ENCODE measurements at regions not wholly inside any gene's neighbourhood (a gene's known extent, or its start where the extent isn't known, plus 50 kb on each side); places are given as distances from the start of the nearest gene placed in this dataset.

DNA sequence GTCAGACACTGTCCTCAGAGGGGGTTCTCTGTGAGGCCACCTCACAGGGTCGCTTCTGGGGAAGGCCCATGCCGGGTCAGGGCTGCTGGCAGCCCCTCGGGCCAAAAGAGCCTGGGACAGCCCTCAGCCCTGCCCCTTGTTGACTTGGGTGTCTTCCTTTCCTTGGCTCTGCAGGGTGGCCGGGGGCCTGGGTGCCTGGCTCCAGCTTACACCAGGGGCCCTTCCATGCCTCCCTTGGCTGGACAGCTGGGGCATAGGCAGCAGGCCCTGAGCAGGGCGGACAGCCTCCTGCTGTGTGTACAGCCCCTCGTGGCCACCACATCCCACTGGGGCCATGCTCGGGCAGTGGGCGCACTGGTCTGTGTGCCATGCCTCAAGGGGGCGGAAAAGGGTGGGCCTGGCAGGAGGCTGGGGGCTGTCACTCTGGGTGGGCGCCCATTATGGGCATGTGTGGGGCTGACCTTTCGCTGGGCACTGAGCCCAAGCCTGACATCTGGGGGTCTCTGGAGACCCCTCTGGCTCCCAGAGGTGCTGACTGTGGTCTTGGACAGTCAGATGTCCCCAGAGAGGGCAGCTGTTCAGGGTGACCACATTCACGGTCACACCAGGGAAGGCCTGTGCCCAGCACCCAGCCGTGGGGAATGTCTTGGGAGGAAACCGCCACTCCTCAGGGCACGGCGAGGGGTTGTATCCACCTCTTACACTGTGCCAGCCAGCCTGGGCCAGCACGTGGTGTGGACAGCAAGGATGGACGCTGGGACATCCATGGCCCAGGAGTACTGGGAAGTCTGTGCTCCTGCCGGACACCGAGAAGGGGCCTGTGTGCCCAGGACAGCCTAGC, 313.3 kb downstream of the TMEM121 start:
- Histone ChIP-seq H3K27ac (no peak overlapping the region), H3K4me3 (ENCODE audit: low read depth, low read length) (no peak overlapping the region), H3K36me3 (replicated peaks) (no peaks in the 10 kb centered on the region), H3K27me3 (replicated peaks) (no peaks in the 10 kb centered on the region)
- TF ChIP-seq, protein P1, sequence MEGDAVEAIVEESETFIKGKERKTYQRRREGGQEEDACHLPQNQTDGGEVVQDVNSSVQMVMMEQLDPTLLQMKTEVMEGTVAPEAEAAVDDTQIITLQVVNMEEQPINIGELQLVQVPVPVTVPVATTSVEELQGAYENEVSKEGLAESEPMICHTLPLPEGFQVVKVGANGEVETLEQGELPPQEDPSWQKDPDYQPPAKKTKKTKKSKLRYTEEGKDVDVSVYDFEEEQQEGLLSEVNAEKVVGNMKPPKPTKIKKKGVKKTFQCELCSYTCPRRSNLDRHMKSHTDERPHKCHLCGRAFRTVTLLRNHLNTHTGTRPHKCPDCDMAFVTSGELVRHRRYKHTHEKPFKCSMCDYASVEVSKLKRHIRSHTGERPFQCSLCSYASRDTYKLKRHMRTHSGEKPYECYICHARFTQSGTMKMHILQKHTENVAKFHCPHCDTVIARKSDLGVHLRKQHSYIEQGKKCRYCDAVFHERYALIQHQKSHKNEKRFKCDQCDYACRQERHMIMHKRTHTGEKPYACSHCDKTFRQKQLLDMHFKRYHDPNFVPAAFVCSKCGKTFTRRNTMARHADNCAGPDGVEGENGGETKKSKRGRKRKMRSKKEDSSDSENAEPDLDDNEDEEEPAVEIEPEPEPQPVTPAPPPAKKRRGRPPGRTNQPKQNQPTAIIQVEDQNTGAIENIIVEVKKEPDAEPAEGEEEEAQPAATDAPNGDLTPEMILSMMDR (IDR thresholded peaks at IDR 0.05; ENCODE audit: low read depth, low read length, missing control alignments) = no peak
- in situ Hi-C loops (cut with HindIII; ENCODE audit: low pct_ligation_motif_present, low sequenced_read_pairs) = no loop called here
- no peak for DNase-seq

DNA sequence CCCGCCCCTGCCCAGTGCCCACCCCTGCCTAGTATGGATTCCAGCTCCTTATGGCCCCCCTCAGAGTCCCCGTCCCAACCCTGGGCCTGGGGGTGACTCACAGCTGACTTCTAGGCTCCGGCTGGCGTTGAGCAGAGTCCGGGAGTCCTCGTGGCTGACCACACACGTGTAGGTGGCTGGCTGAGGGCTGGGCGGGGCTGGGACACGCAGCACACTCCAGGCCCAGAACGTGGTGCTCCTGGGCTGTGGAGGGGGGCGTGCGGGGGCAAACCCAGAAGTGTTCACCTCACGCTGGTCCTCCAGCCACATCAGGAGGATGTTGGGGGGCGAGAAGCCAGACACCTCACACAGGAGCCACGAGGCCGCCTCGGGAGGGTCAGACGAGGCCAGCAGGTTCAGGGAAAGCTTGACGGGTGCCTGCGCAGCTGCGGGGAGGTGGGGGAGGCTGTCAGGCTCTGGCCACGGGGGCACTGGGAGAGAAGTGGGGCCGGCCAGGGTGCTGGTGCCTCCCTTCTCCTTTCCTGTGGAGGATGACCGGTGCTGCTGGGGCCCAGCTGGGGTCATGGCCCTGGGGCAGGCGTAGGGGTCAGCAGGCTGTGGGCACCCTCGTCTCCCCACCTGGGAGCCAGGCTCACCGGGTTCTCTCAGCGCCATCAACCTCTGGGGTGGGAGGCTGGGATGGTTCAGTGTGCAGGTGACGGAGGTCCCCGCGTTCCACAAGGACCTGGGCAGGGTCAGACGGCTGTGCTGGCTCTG, 314.1 kb downstream of the TMEM121 start:
- Histone ChIP-seq H3K36me3 (replicated peaks) (no peaks in the 10 kb centered on the region), H3K4me3 (ENCODE audit: low read depth, low read length) (no peak overlapping the region), H3K27ac (no peak overlapping the region), H3K27me3 (replicated peaks) (no peaks in the 10 kb centered on the region)
- TF ChIP-seq, protein P1 (IDR thresholded peaks at IDR 0.05; ENCODE audit: low read depth, low read length, missing control alignments) = no peak
- DNase-seq = no peak
- in situ Hi-C loops (cut with HindIII; ENCODE audit: low pct_ligation_motif_present, low sequenced_read_pairs) = no loop called here

DNA sequence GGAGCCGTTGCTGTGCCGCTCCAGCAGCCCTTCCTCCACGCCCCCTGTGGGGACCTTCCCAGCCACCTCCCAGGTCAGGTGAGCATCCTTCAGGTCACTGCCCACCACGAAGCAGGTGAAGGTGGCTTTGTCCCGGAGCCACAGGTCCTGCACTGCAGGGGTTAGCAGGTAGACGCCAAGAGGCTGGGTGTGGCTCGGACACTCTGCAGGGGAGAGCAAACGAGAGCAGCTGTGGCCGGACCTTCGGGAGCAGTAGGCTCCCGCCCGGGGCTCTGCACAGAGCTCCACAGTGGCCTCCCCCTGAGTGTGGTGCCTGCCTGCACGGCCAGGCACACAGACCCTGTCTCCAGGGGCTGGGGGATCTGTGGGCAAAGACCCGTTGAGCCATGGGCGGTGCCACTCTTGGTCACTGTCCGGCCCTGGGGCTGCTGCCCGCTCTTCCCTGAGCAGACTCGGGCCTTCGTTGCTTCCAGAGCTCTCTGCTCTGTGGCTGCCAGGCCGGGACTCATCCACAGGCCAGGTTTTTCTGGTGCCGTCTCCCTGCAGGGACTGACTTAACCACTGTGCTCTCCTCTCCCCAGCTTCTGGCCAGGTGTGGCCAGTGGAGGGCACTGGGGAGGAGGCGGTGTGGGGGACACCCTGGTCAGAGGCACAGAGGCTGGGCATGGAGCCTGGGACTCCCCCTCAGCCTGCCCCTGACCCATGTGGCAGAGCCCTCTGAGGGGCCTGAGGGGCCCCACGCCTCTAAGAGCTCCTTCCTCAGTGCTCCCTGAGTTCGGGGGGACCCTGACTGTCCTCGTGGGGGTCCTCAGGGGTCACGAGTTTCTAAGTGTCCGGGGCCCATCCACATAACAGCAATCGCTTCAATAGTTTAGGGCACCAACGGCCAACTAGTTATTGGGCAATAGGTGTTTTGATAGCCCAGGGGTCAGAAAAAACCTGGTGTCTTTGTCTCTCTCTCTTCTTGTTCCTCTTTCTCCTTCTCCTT, 314.9 kb downstream of the TMEM121 start:
- H3K27me3 ChIP-seq (replicated peaks) = no peaks in the 10 kb centered on the region
- no peak overlapping the region for H3K27ac ChIP-seq
- in situ Hi-C loops (cut with HindIII; ENCODE audit: low pct_ligation_motif_present, low sequenced_read_pairs) = no loop called here
- DNase-seq = no peak
- no peaks in the 10 kb centered on the region for H3K36me3 ChIP-seq (replicated peaks)
- TF ChIP-seq, protein P1 (IDR thresholded peaks at IDR 0.05; ENCODE audit: low read depth, low read length, missing control alignments) = no peak
- no peak overlapping the region for H3K4me3 ChIP-seq (ENCODE audit: low read depth, low read length)

DNA sequence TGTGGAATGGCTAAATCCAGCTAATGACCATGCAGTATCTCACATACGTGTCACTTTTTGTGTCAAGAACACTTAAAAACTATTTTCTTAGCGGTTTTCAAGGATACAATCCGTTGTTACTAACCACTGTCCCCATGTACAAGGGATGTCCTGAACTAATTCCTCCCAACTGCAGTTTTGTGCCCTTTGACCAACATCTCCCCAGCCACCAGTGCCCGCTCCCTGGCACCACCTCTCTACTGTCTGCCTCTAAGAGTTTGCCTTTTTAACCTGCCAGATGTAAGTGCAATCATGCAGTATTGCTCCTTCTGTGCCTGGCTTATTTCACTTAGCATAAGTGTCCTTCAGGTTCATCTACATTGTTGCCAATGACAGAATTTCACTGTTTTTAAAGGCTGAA, 315.7 kb downstream of the TMEM121 start:
- in situ Hi-C loops (cut with HindIII; ENCODE audit: low pct_ligation_motif_present, low sequenced_read_pairs) = no loop called here
- H3K27ac ChIP-seq = no peak overlapping the region
- H3K27me3 ChIP-seq (replicated peaks) = no peaks in the 10 kb centered on the region
- no peak for DNase-seq
- TF ChIP-seq, protein P1 (IDR thresholded peaks at IDR 0.05; ENCODE audit: low read depth, low read length, missing control alignments) = no peak
- no peak overlapping the region for H3K4me3 ChIP-seq (ENCODE audit: low read depth, low read length)
- no peaks in the 10 kb centered on the region for H3K36me3 ChIP-seq (replicated peaks)

DNA sequence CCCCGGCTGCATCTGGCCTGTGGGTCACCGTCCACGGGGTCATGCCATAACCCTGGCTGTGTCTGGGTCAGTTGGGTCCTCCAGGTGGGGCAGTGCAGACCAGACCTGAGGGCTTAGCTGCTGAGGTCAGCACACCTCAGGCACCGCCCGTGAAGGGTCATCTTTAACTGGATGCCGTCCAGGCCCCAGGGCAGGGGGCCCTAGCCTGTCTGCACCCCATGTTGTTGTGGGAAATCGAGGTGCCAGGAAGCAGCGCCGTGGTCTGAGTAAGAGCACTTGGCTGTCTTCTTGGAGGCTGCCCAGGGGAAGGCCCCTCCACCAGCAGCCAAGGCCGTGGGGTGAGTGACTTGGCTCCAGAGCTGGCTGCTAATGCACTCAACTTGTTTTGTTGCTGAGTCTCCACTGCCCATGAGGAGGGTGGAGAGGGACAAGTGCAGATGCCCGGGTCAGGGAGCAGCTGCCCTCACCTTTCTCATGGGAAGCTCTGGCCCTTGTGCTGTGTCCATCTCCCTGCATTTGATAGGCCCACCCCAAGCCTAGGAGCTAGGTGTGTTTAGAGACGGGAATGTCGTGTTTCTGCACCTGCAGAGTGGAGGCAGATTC, 317.2 kb downstream of the TMEM121 start:
- H3K27me3 ChIP-seq (replicated peaks) = no peaks in the 10 kb centered on the region
- TF ChIP-seq, protein P1 (IDR thresholded peaks at IDR 0.05; ENCODE audit: low read depth, low read length, missing control alignments) = no peak
- no peak overlapping the region for H3K4me3 ChIP-seq (ENCODE audit: low read depth, low read length)
- in situ Hi-C loops (cut with HindIII; ENCODE audit: low pct_ligation_motif_present, low sequenced_read_pairs) = no loop called here
- H3K27ac ChIP-seq = no peak overlapping the region
- no peak for DNase-seq
- H3K36me3 ChIP-seq (replicated peaks) = no peaks in the 10 kb centered on the region

Measured in brain microvascular endothelial cell (primary cell).